Thyroid gland (tissue), 4 donors: ENCODE measurements at regions not wholly inside any gene's neighbourhood (a gene's known extent, or its start where the extent isn't known, plus 50 kb on each side); places are given as distances from the start of the nearest gene placed in this dataset.

ENCODE experiments used
- POLR2A ChIP-seq, 2 donors: fragments of 450-650 bp; IDR thresholded peaks; one replicate each; pipeline ENCODE4 v1.6.1; 2017; ENCODE audit warnings: antibody characterized with exemption in 2 of 2, mild to moderate bottlenecking in 2 of 2, moderate library complexity in 1 of 2
- TF ChIP-seq, protein P1 (sequence below), 6 experiments: fragments of 200-600 bp in 3 of 6; fragments of 450-650 bp in 3 of 6; sonication (generic) in 3 of 6; IDR thresholded peaks; one replicate each; pipeline ENCODE4 v1.5.1; 2016 to 2019; ENCODE audit warnings: antibody characterized with exemption in 6 of 6, mild to moderate bottlenecking in 2 of 6, inconsistent platforms in 1 of 6, moderate library complexity in 1 of 6

DNA sequence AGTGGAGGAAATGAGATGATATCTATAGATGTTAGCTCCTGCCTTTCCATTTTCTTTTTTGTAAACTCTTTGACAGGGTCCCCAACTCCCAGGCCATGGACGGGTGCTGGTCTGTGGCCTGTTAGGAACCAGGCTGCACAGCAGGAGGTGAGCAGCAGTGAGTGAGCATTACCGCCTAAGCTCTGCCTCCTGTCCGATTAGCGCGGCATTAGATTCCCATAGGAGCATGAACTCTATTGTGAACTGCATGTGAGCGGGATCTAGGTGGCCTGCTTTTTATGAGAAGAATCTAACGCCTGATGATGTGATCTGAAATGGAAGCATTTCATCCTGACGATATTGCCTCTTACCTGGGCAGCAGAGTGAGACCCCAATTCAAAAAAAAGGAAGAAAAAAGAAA, 56.8 kb upstream of the CHD2 start:
- TF ChIP-seq, protein P1, sequence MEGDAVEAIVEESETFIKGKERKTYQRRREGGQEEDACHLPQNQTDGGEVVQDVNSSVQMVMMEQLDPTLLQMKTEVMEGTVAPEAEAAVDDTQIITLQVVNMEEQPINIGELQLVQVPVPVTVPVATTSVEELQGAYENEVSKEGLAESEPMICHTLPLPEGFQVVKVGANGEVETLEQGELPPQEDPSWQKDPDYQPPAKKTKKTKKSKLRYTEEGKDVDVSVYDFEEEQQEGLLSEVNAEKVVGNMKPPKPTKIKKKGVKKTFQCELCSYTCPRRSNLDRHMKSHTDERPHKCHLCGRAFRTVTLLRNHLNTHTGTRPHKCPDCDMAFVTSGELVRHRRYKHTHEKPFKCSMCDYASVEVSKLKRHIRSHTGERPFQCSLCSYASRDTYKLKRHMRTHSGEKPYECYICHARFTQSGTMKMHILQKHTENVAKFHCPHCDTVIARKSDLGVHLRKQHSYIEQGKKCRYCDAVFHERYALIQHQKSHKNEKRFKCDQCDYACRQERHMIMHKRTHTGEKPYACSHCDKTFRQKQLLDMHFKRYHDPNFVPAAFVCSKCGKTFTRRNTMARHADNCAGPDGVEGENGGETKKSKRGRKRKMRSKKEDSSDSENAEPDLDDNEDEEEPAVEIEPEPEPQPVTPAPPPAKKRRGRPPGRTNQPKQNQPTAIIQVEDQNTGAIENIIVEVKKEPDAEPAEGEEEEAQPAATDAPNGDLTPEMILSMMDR (IDR thresholded peaks at IDR 0.05): no peak
- TF ChIP-seq POLR2A (IDR thresholded peaks at IDR 0.05): no peak
